ENCODE measurements at regions not wholly inside any gene's neighbourhood (a gene's known extent, or its start where the extent isn't known, plus 50 kb on each side); places are given as distances from the start of the nearest gene placed in this dataset.

DNA sequence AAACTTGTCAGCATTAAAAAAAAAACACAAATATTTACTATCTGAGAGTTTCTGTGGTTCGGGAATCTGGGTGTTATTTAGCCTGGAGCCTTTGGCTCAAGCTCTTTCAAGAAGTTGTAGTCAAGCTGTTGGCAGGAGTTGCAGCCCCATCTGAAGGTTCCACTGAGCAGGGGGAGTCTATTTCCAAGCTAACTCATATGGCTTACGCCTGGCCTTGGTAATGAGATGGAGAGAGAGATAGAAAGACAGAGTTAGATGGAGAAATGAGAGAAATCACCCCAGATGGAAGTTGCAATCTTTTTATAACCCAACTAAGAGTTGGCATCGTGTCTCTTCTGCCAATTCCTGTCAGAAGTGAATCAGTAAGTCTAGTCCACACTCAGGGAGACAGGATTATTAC is 1075.2 kb upstream of the SEMA6A start:
- no peak overlapping the region for H3K4me3 ChIP-seq (ENCODE audit: low read depth in 1 of 3, low read length in 3 of 3)
- DNase-seq (no peak), FAIRE-seq (no peak)
- no peaks in the 10 kb centered on the region for H3K36me3 ChIP-seq (ENCODE audit: control insufficient read depth in 3 of 3, insufficient read depth in 2 of 3, low read depth in 1 of 3, low read length in 3 of 3)
- no peaks in the 10 kb centered on the region for H3K4me1 ChIP-seq (ENCODE audit: control insufficient read depth in 3 of 3, insufficient read depth in 2 of 3, low read depth in 1 of 3, low read length in 2 of 3)
- no peaks in the 10 kb centered on the region for H3K9me3 ChIP-seq (ENCODE audit: control insufficient read depth in 2 of 2, insufficient read depth in 1 of 2, low read depth in 1 of 2, low read length in 1 of 2)
- 56 to 71% (median 71%) methylated on average over 3 of the region's 3 CpGs for WGBS, 3 donors
- H3K27me3 ChIP-seq (ENCODE audit: control insufficient read depth in 3 of 3, insufficient read depth in 3 of 3, low read length in 3 of 3) = no peaks in the 10 kb centered on the region
- H3K27ac ChIP-seq (ENCODE audit: low read depth in 1 of 3, low read length in 2 of 3) = no peak overlapping the region

GRCh38 chr5:117645400-117645799 is 1070.8 kb upstream of the SEMA6A start:
- FAIRE-seq = no peak
- no peaks in the 10 kb centered on the region for H3K27me3 ChIP-seq (ENCODE audit: control insufficient read depth in 3 of 3, insufficient read depth in 3 of 3, low read length in 3 of 3)
- no peak overlapping the region for H3K4me3 ChIP-seq (ENCODE audit: low read depth in 1 of 3, low read length in 3 of 3)
- H3K27ac ChIP-seq (ENCODE audit: low read depth in 1 of 3, low read length in 2 of 3) = no peak overlapping the region
- H3K36me3 ChIP-seq (ENCODE audit: control insufficient read depth in 3 of 3, insufficient read depth in 2 of 3, low read depth in 1 of 3, low read length in 3 of 3) = no peaks in the 10 kb centered on the region
- H3K9me3 ChIP-seq (ENCODE audit: control insufficient read depth in 2 of 2, insufficient read depth in 1 of 2, low read depth in 1 of 2, low read length in 1 of 2) = no peaks in the 10 kb centered on the region
- no peak for DNase-seq
- H3K4me1 ChIP-seq (ENCODE audit: control insufficient read depth in 3 of 3, insufficient read depth in 2 of 3, low read depth in 1 of 3, low read length in 2 of 3) = no peaks in the 10 kb centered on the region

- Histone ChIP-seq H3K4me1 (ENCODE audit: control insufficient read depth in 3 of 3, insufficient read depth in 2 of 3, low read depth in 1 of 3, low read length in 2 of 3) (no peaks in the 10 kb centered on the region), H3K27me3 (ENCODE audit: control insufficient read depth in 3 of 3, insufficient read depth in 3 of 3, low read length in 3 of 3) (no peaks in the 10 kb centered on the region), H3K36me3 (ENCODE audit: control insufficient read depth in 3 of 3, insufficient read depth in 2 of 3, low read depth in 1 of 3, low read length in 3 of 3) (no peaks in the 10 kb centered on the region), H3K4me3 (ENCODE audit: low read depth in 1 of 3, low read length in 3 of 3) (no peak overlapping the region), H3K9me3 (ENCODE audit: control insufficient read depth in 2 of 2, insufficient read depth in 1 of 2, low read depth in 1 of 2, low read length in 1 of 2) (no peaks in the 10 kb centered on the region), H3K27ac (ENCODE audit: low read depth in 1 of 3, low read length in 2 of 3) (no peak overlapping the region)
- FAIRE-seq (no peak), DNase-seq (no peak)
- 46 to 63% (median 59%) methylated on average over 2 of the region's 2 CpGs for WGBS, 3 donors
Observed at GRCh38 chr5:117638581-117638980, 1064.0 kb upstream of the SEMA6A start.

DNA sequence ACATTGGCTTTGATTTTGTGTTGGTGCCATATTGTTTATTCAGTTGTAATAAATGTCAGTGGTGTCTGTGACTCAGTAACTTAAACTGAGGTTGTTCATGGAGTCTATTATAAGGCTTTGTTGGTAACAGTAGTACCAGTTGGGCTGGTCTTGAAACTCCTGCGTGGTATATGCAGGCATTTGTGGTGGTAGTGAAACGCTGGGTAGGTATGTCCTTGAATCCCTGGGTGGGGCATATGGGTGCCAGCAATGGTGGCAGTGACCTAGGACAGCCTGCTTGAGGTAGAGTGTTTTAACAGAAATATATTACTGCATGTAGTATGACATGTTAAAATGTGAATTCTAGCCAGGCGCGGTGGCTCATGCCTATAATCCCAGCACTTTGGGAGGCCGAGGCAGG is 1058.5 kb upstream of the SEMA6A start:
- no peak for FAIRE-seq
- WGBS, 3 donors = 86 to 90% (median 88%) methylated on average over 5 of the region's 5 CpGs
- no peaks in the 10 kb centered on the region for H3K4me1 ChIP-seq (ENCODE audit: control insufficient read depth in 3 of 3, insufficient read depth in 2 of 3, low read depth in 1 of 3, low read length in 2 of 3)
- no peak for DNase-seq
- H3K27me3 ChIP-seq (ENCODE audit: control insufficient read depth in 3 of 3, insufficient read depth in 3 of 3, low read length in 3 of 3) = no peaks in the 10 kb centered on the region
- H3K4me3 ChIP-seq (ENCODE audit: low read depth in 1 of 3, low read length in 3 of 3) = no peak overlapping the region
- no peak overlapping the region for H3K27ac ChIP-seq (ENCODE audit: low read depth in 1 of 3, low read length in 2 of 3)
- H3K36me3 ChIP-seq (ENCODE audit: control insufficient read depth in 3 of 3, insufficient read depth in 2 of 3, low read depth in 1 of 3, low read length in 3 of 3) = no peaks in the 10 kb centered on the region
- peaks cover 0 to 4% of the 10 kb centered on the region in 2 donors for H3K9me3 ChIP-seq (ENCODE audit: control insufficient read depth in 2 of 2, insufficient read depth in 1 of 2, low read depth in 1 of 2, low read length in 1 of 2)

DNA sequence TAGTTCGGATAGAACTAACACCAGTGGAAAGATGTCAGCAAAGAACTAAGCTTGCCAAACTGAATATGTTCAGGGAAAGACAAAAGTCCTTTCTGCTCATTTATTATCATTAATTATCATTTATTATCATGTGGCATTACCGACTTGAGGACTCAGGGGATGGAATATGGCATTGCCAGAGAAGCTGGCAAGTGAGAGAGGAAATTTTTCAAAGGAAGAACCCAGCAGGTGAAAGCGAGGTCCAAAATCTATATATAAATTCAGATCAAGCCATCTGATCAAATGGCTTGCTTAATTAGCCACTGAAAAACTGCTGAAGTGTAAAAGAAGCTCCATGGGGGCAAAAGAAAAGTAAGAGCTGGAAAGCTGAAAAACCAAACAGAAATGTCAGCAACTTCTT is 1049.6 kb upstream of the SEMA6A start:
- H3K9me3 ChIP-seq (ENCODE audit: control insufficient read depth in 2 of 2, insufficient read depth in 1 of 2, low read depth in 1 of 2, low read length in 1 of 2) = no peaks in the 10 kb centered on the region
- H3K27me3 ChIP-seq (ENCODE audit: control insufficient read depth in 3 of 3, insufficient read depth in 3 of 3, low read length in 3 of 3) = no peaks in the 10 kb centered on the region
- 78 to 90% (median 81%) methylated on average over 3 of the region's 3 CpGs for WGBS, 3 donors
- H3K4me3 ChIP-seq (ENCODE audit: low read depth in 1 of 3, low read length in 3 of 3) = no peak overlapping the region
- H3K4me1 ChIP-seq (ENCODE audit: control insufficient read depth in 3 of 3, insufficient read depth in 2 of 3, low read depth in 1 of 3, low read length in 2 of 3) = no peaks in the 10 kb centered on the region
- no peak for DNase-seq
- FAIRE-seq = no peak
- no peak overlapping the region for H3K27ac ChIP-seq (ENCODE audit: low read depth in 1 of 3, low read length in 2 of 3)
- H3K36me3 ChIP-seq (ENCODE audit: control insufficient read depth in 3 of 3, insufficient read depth in 2 of 3, low read depth in 1 of 3, low read length in 3 of 3) = no peaks in the 10 kb centered on the region

GRCh38 chr5:117623042-117623805 is 1048.6 kb upstream of the SEMA6A start:
- FAIRE-seq = no peak
- H3K27ac ChIP-seq (ENCODE audit: low read depth in 1 of 3, low read length in 2 of 3) = no peak overlapping the region
- no peaks in the 10 kb centered on the region for H3K4me1 ChIP-seq (ENCODE audit: control insufficient read depth in 3 of 3, insufficient read depth in 2 of 3, low read depth in 1 of 3, low read length in 2 of 3)
- 30 to 32% (median 31%) methylated on average over 3 of the region's 3 CpGs for WGBS, 3 donors
- H3K4me3 ChIP-seq (ENCODE audit: low read depth in 1 of 3, low read length in 3 of 3) = no peak overlapping the region
- peak in 1 of 2 donors; percentile 36 for DNase-seq
- no peaks in the 10 kb centered on the region for H3K9me3 ChIP-seq (ENCODE audit: control insufficient read depth in 2 of 2, insufficient read depth in 1 of 2, low read depth in 1 of 2, low read length in 1 of 2)
- H3K36me3 ChIP-seq (ENCODE audit: control insufficient read depth in 3 of 3, insufficient read depth in 2 of 3, low read depth in 1 of 3, low read length in 3 of 3) = no peaks in the 10 kb centered on the region
- H3K27me3 ChIP-seq (ENCODE audit: control insufficient read depth in 3 of 3, insufficient read depth in 3 of 3, low read length in 3 of 3) = no peaks in the 10 kb centered on the region

GRCh38 chr5:117621921-117622320 is 1047.3 kb upstream of the SEMA6A start:
- no peaks in the 10 kb centered on the region for H3K4me1 ChIP-seq (ENCODE audit: control insufficient read depth in 3 of 3, insufficient read depth in 2 of 3, low read depth in 1 of 3, low read length in 2 of 3)
- H3K4me3 ChIP-seq (ENCODE audit: low read depth in 1 of 3, low read length in 3 of 3) = no peak overlapping the region
- WGBS, 3 donors = 72 to 92% (median 81%) methylated on average over 1 of the region's 1 CpG
- H3K27ac ChIP-seq (ENCODE audit: low read depth in 1 of 3, low read length in 2 of 3) = no peak overlapping the region
- no peaks in the 10 kb centered on the region for H3K9me3 ChIP-seq (ENCODE audit: control insufficient read depth in 2 of 2, insufficient read depth in 1 of 2, low read depth in 1 of 2, low read length in 1 of 2)
- no peak for FAIRE-seq
- peak in 1 of 2 donors; percentile 16 for DNase-seq
- H3K36me3 ChIP-seq (ENCODE audit: control insufficient read depth in 3 of 3, insufficient read depth in 2 of 3, low read depth in 1 of 3, low read length in 3 of 3) = no peaks in the 10 kb centered on the region
- H3K27me3 ChIP-seq (ENCODE audit: control insufficient read depth in 3 of 3, insufficient read depth in 3 of 3, low read length in 3 of 3) = no peaks in the 10 kb centered on the region

DNA sequence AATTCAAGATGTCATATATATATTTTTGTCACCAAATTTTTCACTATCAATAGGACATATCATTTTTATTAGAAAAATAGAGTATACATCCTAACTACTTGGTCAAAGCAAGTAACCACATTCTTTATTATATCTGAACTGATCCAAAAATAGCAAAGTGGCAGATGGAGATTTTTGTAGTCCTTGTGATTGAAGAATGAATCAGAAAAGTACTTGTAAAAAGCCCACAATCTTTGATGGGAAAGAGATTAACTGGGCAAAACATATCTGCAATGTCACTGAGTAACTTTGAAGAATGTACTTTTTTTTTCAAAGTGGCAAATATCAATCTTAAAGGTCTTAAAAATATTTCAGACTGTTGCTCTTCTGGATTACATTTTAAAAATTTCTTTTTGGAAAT is 1040.6 kb upstream of the SEMA6A start:
- FAIRE-seq = no peak
- H3K36me3 ChIP-seq (ENCODE audit: control insufficient read depth in 3 of 3, insufficient read depth in 2 of 3, low read depth in 1 of 3, low read length in 3 of 3) = no peaks in the 10 kb centered on the region
- H3K4me1 ChIP-seq (ENCODE audit: control insufficient read depth in 3 of 3, insufficient read depth in 2 of 3, low read depth in 1 of 3, low read length in 2 of 3) = no peaks in the 10 kb centered on the region

GRCh38 chr5:117614408-117614807 is 1039.8 kb upstream of the SEMA6A start:
- FAIRE-seq (no peak), DNase-seq (no peak)
- Histone ChIP-seq H3K9me3 (ENCODE audit: control insufficient read depth in 2 of 2, insufficient read depth in 1 of 2, low read depth in 1 of 2, low read length in 1 of 2) (no peaks in the 10 kb centered on the region), H3K4me3 (ENCODE audit: low read depth in 1 of 3, low read length in 3 of 3) (no peak overlapping the region), H3K4me1 (ENCODE audit: control insufficient read depth in 3 of 3, insufficient read depth in 2 of 3, low read depth in 1 of 3, low read length in 2 of 3) (no peaks in the 10 kb centered on the region), H3K27ac (ENCODE audit: low read depth in 1 of 3, low read length in 2 of 3) (no peak overlapping the region), H3K36me3 (ENCODE audit: control insufficient read depth in 3 of 3, insufficient read depth in 2 of 3, low read depth in 1 of 3, low read length in 3 of 3) (no peaks in the 10 kb centered on the region), H3K27me3 (ENCODE audit: control insufficient read depth in 3 of 3, insufficient read depth in 3 of 3, low read length in 3 of 3) (no peaks in the 10 kb centered on the region)
- WGBS, 3 donors = 72 to 80% (median 80%) methylated on average over 2 of the region's 2 CpGs

More for the DNA sequence above, 1040.6 kb upstream of the SEMA6A start:
- no peaks in the 10 kb centered on the region for H3K27me3 ChIP-seq (ENCODE audit: control insufficient read depth in 3 of 3, insufficient read depth in 3 of 3, low read length in 3 of 3)
- H3K27ac ChIP-seq (ENCODE audit: low read depth in 1 of 3, low read length in 2 of 3) = no peak overlapping the region
- no peaks in the 10 kb centered on the region for H3K9me3 ChIP-seq (ENCODE audit: control insufficient read depth in 2 of 2, insufficient read depth in 1 of 2, low read depth in 1 of 2, low read length in 1 of 2)
- DNase-seq = no peak
- H3K4me3 ChIP-seq (ENCODE audit: low read depth in 1 of 3, low read length in 3 of 3) = no peak overlapping the region
